ENCODE measurements at regions not wholly inside any gene's neighbourhood (a gene's known extent, or its start where the extent isn't known, plus 50 kb on each side); places are given as distances from the start of the nearest gene placed in this dataset.

DNA sequence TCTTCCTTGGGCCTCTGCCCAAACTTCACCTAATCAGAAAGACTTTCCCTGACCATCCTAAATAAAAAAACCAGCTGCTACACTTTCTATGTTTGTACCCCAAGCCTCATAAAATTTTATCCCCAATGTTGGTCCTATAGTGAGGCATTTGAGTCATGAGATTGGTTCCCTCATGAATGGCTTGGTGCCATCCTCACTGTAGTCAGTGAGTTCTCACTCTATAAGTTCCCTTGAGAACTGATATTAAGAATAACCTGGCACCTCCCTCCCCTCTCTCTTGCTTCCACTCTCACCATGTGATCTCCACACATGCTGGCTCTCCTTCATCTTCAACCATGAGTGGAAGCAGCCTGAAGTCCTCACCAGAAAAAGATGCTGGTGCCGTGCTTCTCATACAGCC lies 316.9 kb upstream of the PRDM1 start:
- TF ChIP-seq, protein P1, sequence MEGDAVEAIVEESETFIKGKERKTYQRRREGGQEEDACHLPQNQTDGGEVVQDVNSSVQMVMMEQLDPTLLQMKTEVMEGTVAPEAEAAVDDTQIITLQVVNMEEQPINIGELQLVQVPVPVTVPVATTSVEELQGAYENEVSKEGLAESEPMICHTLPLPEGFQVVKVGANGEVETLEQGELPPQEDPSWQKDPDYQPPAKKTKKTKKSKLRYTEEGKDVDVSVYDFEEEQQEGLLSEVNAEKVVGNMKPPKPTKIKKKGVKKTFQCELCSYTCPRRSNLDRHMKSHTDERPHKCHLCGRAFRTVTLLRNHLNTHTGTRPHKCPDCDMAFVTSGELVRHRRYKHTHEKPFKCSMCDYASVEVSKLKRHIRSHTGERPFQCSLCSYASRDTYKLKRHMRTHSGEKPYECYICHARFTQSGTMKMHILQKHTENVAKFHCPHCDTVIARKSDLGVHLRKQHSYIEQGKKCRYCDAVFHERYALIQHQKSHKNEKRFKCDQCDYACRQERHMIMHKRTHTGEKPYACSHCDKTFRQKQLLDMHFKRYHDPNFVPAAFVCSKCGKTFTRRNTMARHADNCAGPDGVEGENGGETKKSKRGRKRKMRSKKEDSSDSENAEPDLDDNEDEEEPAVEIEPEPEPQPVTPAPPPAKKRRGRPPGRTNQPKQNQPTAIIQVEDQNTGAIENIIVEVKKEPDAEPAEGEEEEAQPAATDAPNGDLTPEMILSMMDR (IDR thresholded peaks at IDR 0.05; ENCODE audit: low read depth, low read length, missing control alignments), result no peak
- no peak for DNase-seq (ENCODE audit: low read depth)
- no peak overlapping the region for H3K4me3 ChIP-seq (ENCODE audit: low read depth, low read length)

DNA sequence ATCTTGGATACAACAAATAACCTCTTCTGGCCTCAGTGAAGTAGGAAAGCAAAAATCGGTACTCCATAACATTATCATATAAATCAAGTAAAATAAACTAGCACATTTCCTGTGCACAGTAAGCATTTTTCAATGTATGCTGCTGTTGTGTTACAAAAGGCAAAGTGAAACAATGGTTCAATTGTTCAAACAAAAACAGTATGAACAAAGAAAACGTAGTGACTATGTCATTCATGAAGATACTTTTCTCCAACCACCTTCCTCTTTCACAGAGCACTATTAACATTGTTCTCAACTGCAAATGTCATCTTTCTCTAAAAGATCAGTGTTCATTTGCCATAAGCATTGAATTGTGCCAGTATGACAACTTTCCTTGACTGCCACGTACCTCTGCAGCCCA lies 318.6 kb upstream of the PRDM1 start:
- H3K4me3 ChIP-seq (ENCODE audit: low read depth, low read length), result no peak overlapping the region
- TF ChIP-seq, protein P1 (IDR thresholded peaks at IDR 0.05; ENCODE audit: low read depth, low read length, missing control alignments), result no peak
- no peak for DNase-seq (ENCODE audit: low read depth)

DNA sequence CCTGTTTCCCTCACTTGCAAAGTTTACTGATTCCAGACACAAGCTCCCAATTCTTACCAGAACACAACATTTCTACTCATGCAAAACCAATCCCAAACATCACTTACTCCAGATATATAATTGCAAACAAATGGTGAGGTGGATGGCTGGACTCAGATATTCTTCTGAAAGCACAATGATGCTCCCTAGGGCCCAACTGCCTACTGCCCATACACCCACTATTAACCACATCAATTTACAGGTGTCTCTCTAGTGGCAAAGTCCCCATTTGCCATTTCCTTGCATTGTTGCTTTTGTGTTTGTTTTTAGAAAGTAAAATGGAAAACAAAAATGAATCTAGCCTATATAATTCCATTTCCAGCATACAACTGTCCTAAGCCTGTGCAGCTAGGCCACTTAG lies 320.9 kb upstream of the PRDM1 start:
- TF ChIP-seq, protein P1 (IDR thresholded peaks at IDR 0.05; ENCODE audit: low read depth, low read length, missing control alignments), result no peak
- no peak for DNase-seq (ENCODE audit: low read depth)
- no peak overlapping the region for H3K4me3 ChIP-seq (ENCODE audit: low read depth, low read length)

DNA sequence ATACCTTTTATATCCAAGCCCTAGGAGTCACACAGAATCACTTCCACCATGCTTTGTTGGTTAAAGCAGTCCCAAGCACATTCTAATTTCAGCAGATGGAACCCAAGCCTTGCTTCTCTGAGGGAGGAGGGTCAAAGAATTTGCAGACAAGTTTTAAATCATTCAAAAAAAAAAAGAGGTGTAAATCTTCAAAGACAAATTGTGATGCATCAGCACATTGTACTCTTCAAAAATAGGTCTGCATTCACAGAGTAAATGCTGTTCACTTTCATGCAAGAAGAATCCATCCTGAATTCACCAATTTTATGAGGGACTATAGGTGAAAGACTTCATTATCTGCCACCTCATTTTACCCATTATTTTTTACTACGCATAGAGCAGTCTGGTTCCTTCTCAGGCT lies 321.8 kb upstream of the PRDM1 start:
- TF ChIP-seq, protein P1 (IDR thresholded peaks at IDR 0.05; ENCODE audit: low read depth, low read length, missing control alignments), result no peak
- H3K4me3 ChIP-seq (ENCODE audit: low read depth, low read length), result no peak overlapping the region
- no peak for DNase-seq (ENCODE audit: low read depth)

DNA sequence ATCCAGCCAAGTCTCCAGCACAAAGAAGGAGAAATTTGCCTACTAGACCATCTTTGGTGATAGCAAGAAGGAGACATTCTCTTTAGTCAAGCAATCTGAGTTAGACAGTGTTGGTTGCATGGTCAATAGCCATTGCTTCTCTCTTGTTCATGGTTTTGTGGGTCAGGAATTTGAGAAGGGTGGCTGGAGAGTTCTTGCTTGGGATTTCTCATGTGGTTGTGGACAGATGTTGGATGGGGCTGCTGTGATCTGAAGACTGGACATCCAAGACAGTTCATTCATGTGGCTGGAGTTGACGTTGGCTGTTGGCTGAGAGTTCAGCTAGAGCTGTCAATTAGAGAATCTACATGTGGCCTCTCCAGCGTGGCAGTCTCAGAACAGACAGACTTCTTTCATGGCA lies 322.3 kb upstream of the PRDM1 start:
- no peak overlapping the region for H3K4me3 ChIP-seq (ENCODE audit: low read depth, low read length)
- DNase-seq (ENCODE audit: low read depth), result no peak
- TF ChIP-seq, protein P1 (IDR thresholded peaks at IDR 0.05; ENCODE audit: low read depth, low read length, missing control alignments), result no peak

DNA sequence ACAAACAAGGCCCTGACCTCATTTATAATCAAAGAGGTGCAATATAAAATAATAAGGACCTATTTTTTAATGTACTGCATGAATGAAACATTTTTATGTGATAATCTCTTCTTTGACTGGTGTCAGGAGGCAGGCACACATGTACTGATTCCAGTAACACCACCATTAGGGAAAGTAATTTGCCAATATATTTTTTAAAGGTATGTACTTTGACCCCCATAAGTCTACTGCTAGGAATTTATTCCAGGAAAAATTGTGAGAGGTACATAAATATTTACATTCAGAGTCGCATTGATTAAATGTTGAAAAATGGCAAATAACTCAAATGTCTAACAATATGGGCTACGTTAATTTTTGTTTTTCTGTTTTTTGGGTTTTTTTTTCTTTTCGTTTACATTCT lies 325.4 kb upstream of the PRDM1 start:
- TF ChIP-seq, protein P1 (IDR thresholded peaks at IDR 0.05; ENCODE audit: low read depth, low read length, missing control alignments), result no peak
- DNase-seq (ENCODE audit: low read depth), result no peak
- no peak overlapping the region for H3K4me3 ChIP-seq (ENCODE audit: low read depth, low read length)

DNA sequence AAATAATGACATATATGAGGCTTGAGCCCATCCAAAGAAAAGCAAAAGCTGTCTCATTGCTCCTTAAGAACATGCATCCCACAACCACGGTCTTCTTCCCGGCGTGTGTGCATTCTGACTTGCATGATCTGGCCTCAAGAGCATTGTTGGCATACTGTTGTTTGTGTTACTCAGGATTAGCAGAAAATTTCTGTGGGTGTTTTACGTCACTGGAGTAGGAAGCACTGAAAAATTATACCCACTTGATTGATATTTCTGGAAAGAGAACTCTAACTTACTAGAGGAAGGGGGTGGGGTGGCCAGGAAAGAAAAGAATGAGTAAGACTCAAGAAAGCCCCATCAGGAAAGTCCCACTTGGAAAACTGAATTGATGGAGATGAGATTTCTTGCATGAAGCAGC lies 326.2 kb upstream of the PRDM1 start:
- no peak overlapping the region for H3K4me3 ChIP-seq (ENCODE audit: low read depth, low read length)
- TF ChIP-seq, protein P1 (IDR thresholded peaks at IDR 0.05; ENCODE audit: low read depth, low read length, missing control alignments), result no peak
- DNase-seq (ENCODE audit: low read depth), result no peak

Measured in GM12864 (cell line).